ENCODE measurements at regions not wholly inside any gene's neighbourhood (a gene's known extent, or its start where the extent isn't known, plus 50 kb on each side); places are given as distances from the start of the nearest gene placed in this dataset.

- POLR2A ChIA-PET, result no interaction called here
- no peak for DNase-seq (ENCODE audit: extremely low spot score)
- TF ChIP-seq CTCF (IDR thresholded peaks at IDR 0.05; ENCODE audit: control extremely low read depth, extremely low read depth, low read depth, missing control alignments), result no peak
- CTCF ChIA-PET, result interaction anchor here (0.7 kb wide), 1 partner anchor 14 kb away, joined by 3 read pairs; no protein-coding TSS in a partner anchor
These were observed 84.5 kb upstream of the MAPRE2 start for GRCh38 chr18:34956663-34957062.

GRCh38 chr18:34957119-34957863 lies 83.9 kb upstream of the MAPRE2 start:
- POLR2A ChIA-PET, result no interaction called here
- no peak for DNase-seq (ENCODE audit: extremely low spot score)
- CTCF ChIA-PET, result interaction anchor here (0.7 kb wide), 1 partner anchor 14 kb away, joined by 3 read pairs; no protein-coding TSS in a partner anchor
- TF ChIP-seq CTCF (IDR thresholded peaks at IDR 0.05; ENCODE audit: control extremely low read depth, extremely low read depth, low read depth, missing control alignments), result no peak

- CTCF ChIA-PET, result no interaction called here
- no peak for TF ChIP-seq CTCF (IDR thresholded peaks at IDR 0.05; ENCODE audit: control extremely low read depth, extremely low read depth, low read depth, missing control alignments)
- POLR2A ChIA-PET, result no interaction called here
- DNase-seq (ENCODE audit: extremely low spot score), result no peak
These were observed 83.4 kb upstream of the MAPRE2 start for GRCh38 chr18:34957864-34958259.

GRCh38 chr18:34959211-34959829 lies 81.9 kb upstream of the MAPRE2 start:
- TF ChIP-seq CTCF (IDR thresholded peaks at IDR 0.05; ENCODE audit: control extremely low read depth, extremely low read depth, low read depth, missing control alignments), result no peak
- no peak for DNase-seq (ENCODE audit: extremely low spot score)
- CTCF ChIA-PET, result interaction anchor here (1.5 kb wide), 1 partner anchor 12 kb away, joined by 5 read pairs; no protein-coding TSS in a partner anchor
- POLR2A ChIA-PET, result no interaction called here

GRCh38 chr18:34959989-34960388 lies 81.2 kb upstream of the MAPRE2 start:
- CTCF ChIA-PET, result interaction anchor here (1.5 kb wide), 1 partner anchor 11 kb away, joined by 5 read pairs; no protein-coding TSS in a partner anchor
- DNase-seq (ENCODE audit: extremely low spot score), result no peak
- TF ChIP-seq CTCF (IDR thresholded peaks at IDR 0.05; ENCODE audit: control extremely low read depth, extremely low read depth, low read depth, missing control alignments), result no peak
- POLR2A ChIA-PET, result no interaction called here

GRCh38 chr18:34965108-34965507 lies 76.1 kb upstream of the MAPRE2 start:
- no peak for TF ChIP-seq CTCF (IDR thresholded peaks at IDR 0.05; ENCODE audit: control extremely low read depth, extremely low read depth, low read depth, missing control alignments)
- DNase-seq (ENCODE audit: extremely low spot score), result no peak
- POLR2A ChIA-PET, result no interaction called here
- CTCF ChIA-PET, result no interaction called here
